ENCODE measurements at regions not wholly inside any gene's neighbourhood (a gene's known extent, or its start where the extent isn't known, plus 50 kb on each side); places are given as distances from the start of the nearest gene placed in this dataset.

GRCh38 chr9:28320616-28321015, 747.3 kb upstream of the C9orf72 start:
- no peak for DNase-seq
- intact Hi-C loops (cut with DNase I), result no loop called here

GRCh38 chr9:28329323-28329722, 756.0 kb upstream of the C9orf72 start:
- intact Hi-C loops (cut with DNase I), result no loop called here
- DNase-seq, result no peak

- intact Hi-C loops (cut with DNase I), result no loop called here
- DNase-seq, result no peak
Measured at GRCh38 chr9:28332648-28333047, 759.4 kb upstream of the C9orf72 start.

- intact Hi-C loops (cut with DNase I), result no loop called here
- no peak for DNase-seq
Measured at GRCh38 chr9:28341913-28342312, 768.6 kb upstream of the C9orf72 start.

- intact Hi-C loops (cut with DNase I), result no loop called here
- DNase-seq, result no peak
Measured at GRCh38 chr9:28342815-28343338, 769.6 kb upstream of the C9orf72 start.

GRCh38 chr9:28363151-28363562, 789.9 kb upstream of the C9orf72 start:
- intact Hi-C loops (cut with DNase I), result no loop called here
- no peak for DNase-seq

GRCh38 chr9:28365020-28365640, 791.8 kb upstream of the C9orf72 start:
- peak in 28 of 42 donors; percentile 1 to 58 (median 18) for DNase-seq
- intact Hi-C loops (cut with DNase I), result no loop called here

GRCh38 chr9:28365728-28366127, 792.4 kb upstream of the C9orf72 start:
- intact Hi-C loops (cut with DNase I), result no loop called here
- no peak for DNase-seq

- DNase-seq, result no peak
- intact Hi-C loops (cut with DNase I), result no loop called here
Measured at GRCh38 chr9:28378231-28378630, 805.0 kb upstream of the C9orf72 start.

- intact Hi-C loops (cut with DNase I), result no loop called here
- no peak for DNase-seq
Measured at GRCh38 chr9:28379082-28379481, 805.8 kb upstream of the C9orf72 start.

- intact Hi-C loops (cut with DNase I), result no loop called here
- DNase-seq, result no peak
Measured at GRCh38 chr9:28389411-28389810, 816.1 kb upstream of the C9orf72 start.

- intact Hi-C loops (cut with DNase I), result no loop called here
- DNase-seq, result no peak
Measured at GRCh38 chr9:28394774-28395173, 821.5 kb upstream of the C9orf72 start.

- DNase-seq, result no peak
- intact Hi-C loops (cut with DNase I), result no loop called here
Measured at GRCh38 chr9:28396058-28396457, 822.8 kb upstream of the C9orf72 start.

GRCh38 chr9:28407351-28407750, 834.1 kb upstream of the C9orf72 start:
- DNase-seq, result no peak
- intact Hi-C loops (cut with DNase I), result no loop called here

GRCh38 chr9:28409919-28410318, 836.6 kb upstream of the C9orf72 start:
- DNase-seq, result no peak
- intact Hi-C loops (cut with DNase I), result no loop called here

- DNase-seq, result no peak
- intact Hi-C loops (cut with DNase I), result no loop called here
Measured at GRCh38 chr9:28410411-28410810, 837.1 kb upstream of the C9orf72 start.

- intact Hi-C loops (cut with DNase I), result no loop called here
- no peak for DNase-seq
Measured at GRCh38 chr9:28413471-28413870, 840.2 kb upstream of the C9orf72 start.

GRCh38 chr9:28423255-28423654, 850.0 kb upstream of the C9orf72 start:
- intact Hi-C loops (cut with DNase I), result no loop called here
- DNase-seq, result no peak

- intact Hi-C loops (cut with DNase I), result no loop called here
- DNase-seq, result no peak
Measured at GRCh38 chr9:28435456-28435855, 862.2 kb upstream of the C9orf72 start.

GRCh38 chr9:28439688-28440087, 866.4 kb upstream of the C9orf72 start:
- DNase-seq, result no peak
- intact Hi-C loops (cut with DNase I), result no loop called here

- no peak for DNase-seq
- intact Hi-C loops (cut with DNase I), result no loop called here
Measured at GRCh38 chr9:28443461-28443860, 870.2 kb upstream of the C9orf72 start.

GRCh38 chr9:28444637-28445036, 871.4 kb upstream of the C9orf72 start:
- DNase-seq, result no peak
- intact Hi-C loops (cut with DNase I), result no loop called here
